ENCODE measurements at regions not wholly inside any gene's neighbourhood (a gene's known extent, or its start where the extent isn't known, plus 50 kb on each side); places are given as distances from the start of the nearest gene placed in this dataset.

DNA sequence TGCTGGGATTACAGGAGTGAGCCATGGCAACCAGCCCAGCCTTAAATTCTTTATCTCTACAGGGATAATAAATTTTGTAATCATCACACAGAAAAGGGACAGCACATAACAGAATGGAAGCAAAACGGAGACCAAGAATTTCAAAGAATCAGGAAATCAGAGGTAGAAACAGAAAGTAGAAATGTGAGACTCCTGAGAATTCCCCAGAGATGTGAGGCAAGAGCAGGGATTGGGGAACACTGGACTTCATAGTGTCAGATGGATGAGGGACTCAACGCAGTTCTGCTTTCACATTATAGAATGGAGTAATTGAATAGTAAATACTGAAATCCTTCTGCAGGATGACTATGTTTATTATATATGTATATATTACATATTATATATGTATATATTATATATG is 52.5 kb upstream of the MPP7 start:
- H3K27me3 Mint-ChIP-seq (ENCODE audit: insufficient read depth, low read depth, poor library complexity), result peaks cover 2% of the 10 kb centered on the region
- DNase-seq (ENCODE audit: low spot score) (no peak), ATAC-seq (no peak)
- Histone ChIP-seq H3K4me3 (no peak overlapping the region), H3K9me2 (ENCODE audit: insufficient read depth) (0 out of 2 replicates have a peak, but pooled peaks cover 4% of the 10 kb centered on the region), H2AFZ (no peak overlapping the region), H4K20me1 (replicated peaks; ENCODE audit: insufficient read depth) (no peaks in the 10 kb centered on the region), H3K4me1 (ENCODE audit: insufficient read depth) (no peaks in the 10 kb centered on the region), H3F3A (replicated peaks; ENCODE audit: low read depth) (no peaks in the 10 kb centered on the region), H3K79me2 (replicated peaks; ENCODE audit: insufficient read depth) (no peaks in the 10 kb centered on the region), H3K4me2 (no peak overlapping the region), H3K36me3 (ENCODE audit: insufficient read depth) (no peaks in the 10 kb centered on the region), H3K27me3 (ENCODE audit: insufficient read depth) (no peaks in the 10 kb centered on the region), H3K27ac (ENCODE audit: low read depth) (no peak overlapping the region)
- H3K36me3 Mint-ChIP-seq (ENCODE audit: low read depth), result no peaks in the 10 kb centered on the region
- no peak overlapping the region for H3K27ac Mint-ChIP-seq
- H3K4me1 Mint-ChIP-seq, result no peaks in the 10 kb centered on the region
- no peak overlapping the region for H3K4me3 Mint-ChIP-seq
- no peak for TF ChIP-seq ZNF114 (CRISPR knock-in tag; IDR thresholded peaks at IDR 0.05)
- TF ChIP-seq, protein P1, sequence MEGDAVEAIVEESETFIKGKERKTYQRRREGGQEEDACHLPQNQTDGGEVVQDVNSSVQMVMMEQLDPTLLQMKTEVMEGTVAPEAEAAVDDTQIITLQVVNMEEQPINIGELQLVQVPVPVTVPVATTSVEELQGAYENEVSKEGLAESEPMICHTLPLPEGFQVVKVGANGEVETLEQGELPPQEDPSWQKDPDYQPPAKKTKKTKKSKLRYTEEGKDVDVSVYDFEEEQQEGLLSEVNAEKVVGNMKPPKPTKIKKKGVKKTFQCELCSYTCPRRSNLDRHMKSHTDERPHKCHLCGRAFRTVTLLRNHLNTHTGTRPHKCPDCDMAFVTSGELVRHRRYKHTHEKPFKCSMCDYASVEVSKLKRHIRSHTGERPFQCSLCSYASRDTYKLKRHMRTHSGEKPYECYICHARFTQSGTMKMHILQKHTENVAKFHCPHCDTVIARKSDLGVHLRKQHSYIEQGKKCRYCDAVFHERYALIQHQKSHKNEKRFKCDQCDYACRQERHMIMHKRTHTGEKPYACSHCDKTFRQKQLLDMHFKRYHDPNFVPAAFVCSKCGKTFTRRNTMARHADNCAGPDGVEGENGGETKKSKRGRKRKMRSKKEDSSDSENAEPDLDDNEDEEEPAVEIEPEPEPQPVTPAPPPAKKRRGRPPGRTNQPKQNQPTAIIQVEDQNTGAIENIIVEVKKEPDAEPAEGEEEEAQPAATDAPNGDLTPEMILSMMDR (conservative IDR thresholded peaks at IDR 0.05; ENCODE audit: low read depth in 2 of 2), result no peak
- TF ChIP-seq, protein P2, sequence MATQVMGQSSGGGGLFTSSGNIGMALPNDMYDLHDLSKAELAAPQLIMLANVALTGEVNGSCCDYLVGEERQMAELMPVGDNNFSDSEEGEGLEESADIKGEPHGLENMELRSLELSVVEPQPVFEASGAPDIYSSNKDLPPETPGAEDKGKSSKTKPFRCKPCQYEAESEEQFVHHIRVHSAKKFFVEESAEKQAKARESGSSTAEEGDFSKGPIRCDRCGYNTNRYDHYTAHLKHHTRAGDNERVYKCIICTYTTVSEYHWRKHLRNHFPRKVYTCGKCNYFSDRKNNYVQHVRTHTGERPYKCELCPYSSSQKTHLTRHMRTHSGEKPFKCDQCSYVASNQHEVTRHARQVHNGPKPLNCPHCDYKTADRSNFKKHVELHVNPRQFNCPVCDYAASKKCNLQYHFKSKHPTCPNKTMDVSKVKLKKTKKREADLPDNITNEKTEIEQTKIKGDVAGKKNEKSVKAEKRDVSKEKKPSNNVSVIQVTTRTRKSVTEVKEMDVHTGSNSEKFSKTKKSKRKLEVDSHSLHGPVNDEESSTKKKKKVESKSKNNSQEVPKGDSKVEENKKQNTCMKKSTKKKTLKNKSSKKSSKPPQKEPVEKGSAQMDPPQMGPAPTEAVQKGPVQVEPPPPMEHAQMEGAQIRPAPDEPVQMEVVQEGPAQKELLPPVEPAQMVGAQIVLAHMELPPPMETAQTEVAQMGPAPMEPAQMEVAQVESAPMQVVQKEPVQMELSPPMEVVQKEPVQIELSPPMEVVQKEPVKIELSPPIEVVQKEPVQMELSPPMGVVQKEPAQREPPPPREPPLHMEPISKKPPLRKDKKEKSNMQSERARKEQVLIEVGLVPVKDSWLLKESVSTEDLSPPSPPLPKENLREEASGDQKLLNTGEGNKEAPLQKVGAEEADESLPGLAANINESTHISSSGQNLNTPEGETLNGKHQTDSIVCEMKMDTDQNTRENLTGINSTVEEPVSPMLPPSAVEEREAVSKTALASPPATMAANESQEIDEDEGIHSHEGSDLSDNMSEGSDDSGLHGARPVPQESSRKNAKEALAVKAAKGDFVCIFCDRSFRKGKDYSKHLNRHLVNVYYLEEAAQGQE (IDR thresholded peaks at IDR 0.05; ENCODE audit: unreplicated experiment), result no peak
- no peak for TF ChIP-seq ZNF331 (CRISPR knock-in tag; IDR thresholded peaks at IDR 0.05; ENCODE audit: low read depth)
- TF ChIP-seq CREB1 (CRISPR knock-in tag; IDR thresholded peaks at IDR 0.05; ENCODE audit: low read depth), result no peak
- no peak for TF ChIP-seq JUNB (IDR thresholded peaks at IDR 0.05; ENCODE audit: unreplicated experiment)
- TF ChIP-seq NANOG (IDR thresholded peaks at IDR 0.05; ENCODE audit: borderline replicate concordance), result no peak
- TF ChIP-seq, protein P3, sequence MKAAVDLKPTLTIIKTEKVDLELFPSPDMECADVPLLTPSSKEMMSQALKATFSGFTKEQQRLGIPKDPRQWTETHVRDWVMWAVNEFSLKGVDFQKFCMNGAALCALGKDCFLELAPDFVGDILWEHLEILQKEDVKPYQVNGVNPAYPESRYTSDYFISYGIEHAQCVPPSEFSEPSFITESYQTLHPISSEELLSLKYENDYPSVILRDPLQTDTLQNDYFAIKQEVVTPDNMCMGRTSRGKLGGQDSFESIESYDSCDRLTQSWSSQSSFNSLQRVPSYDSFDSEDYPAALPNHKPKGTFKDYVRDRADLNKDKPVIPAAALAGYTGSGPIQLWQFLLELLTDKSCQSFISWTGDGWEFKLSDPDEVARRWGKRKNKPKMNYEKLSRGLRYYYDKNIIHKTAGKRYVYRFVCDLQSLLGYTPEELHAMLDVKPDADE (IDR thresholded peaks at IDR 0.05), result no peak
- no peaks in the 10 kb centered on the region for H3K9me3 Mint-ChIP-seq

DNA sequence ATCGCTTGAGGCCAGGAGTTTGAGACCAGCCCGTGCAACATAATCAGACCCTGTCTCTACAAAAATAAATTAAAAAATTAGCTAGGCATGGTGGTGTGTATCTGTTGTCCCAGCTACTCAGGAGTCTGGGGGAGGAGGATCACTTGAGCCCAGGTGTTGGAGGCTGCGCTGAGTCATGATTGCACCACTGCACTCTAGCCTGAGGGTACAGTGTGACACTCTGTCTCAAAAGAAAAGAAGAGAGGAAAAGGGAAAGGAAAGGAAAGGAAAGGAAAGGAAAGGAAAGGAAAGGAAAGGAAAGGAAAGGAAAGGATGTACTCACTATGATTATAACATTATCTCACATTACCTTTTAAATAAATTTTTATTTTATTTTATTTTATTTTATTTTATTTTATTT is 56.5 kb upstream of the MPP7 start:
- DNase-seq (ENCODE audit: low spot score), result no peak
- H3K4me1 Mint-ChIP-seq, result no peaks in the 10 kb centered on the region
- H3K27ac Mint-ChIP-seq, result peak overlapping the region; percentile 90; the same call in 1 of the 2 replicates
- Histone ChIP-seq H3K4me3 (no peak overlapping the region), H3K27me3 (ENCODE audit: insufficient read depth) (no peaks in the 10 kb centered on the region), H3K27ac (ENCODE audit: low read depth) (no peak overlapping the region), H3K4me1 (ENCODE audit: insufficient read depth) (no peaks in the 10 kb centered on the region), H3K79me2 (replicated peaks; ENCODE audit: insufficient read depth) (no peaks in the 10 kb centered on the region), H3F3A (replicated peaks; ENCODE audit: low read depth) (no peaks in the 10 kb centered on the region), H3K4me2 (no peak overlapping the region), H3K36me3 (ENCODE audit: insufficient read depth) (no peaks in the 10 kb centered on the region), H2AFZ (no peak overlapping the region), H3K9me2 (ENCODE audit: insufficient read depth) (no peaks in the 10 kb centered on the region), H4K20me1 (replicated peaks; ENCODE audit: insufficient read depth) (no peaks in the 10 kb centered on the region)
- TF ChIP-seq, protein P1 (conservative IDR thresholded peaks at IDR 0.05; ENCODE audit: low read depth in 2 of 2), result no peak
- TF ChIP-seq, protein P2 (IDR thresholded peaks at IDR 0.05; ENCODE audit: unreplicated experiment), result no peak
- no peak for TF ChIP-seq EZH2phosphoT487 (IDR thresholded peaks at IDR 0.05; ENCODE audit: unreplicated experiment)
- no peak for TF ChIP-seq CREB1 (CRISPR knock-in tag; IDR thresholded peaks at IDR 0.05; ENCODE audit: low read depth)
- no peak for TF ChIP-seq EZH2 (IDR thresholded peaks at IDR 0.05; ENCODE audit: low read depth, unreplicated experiment)
- TF ChIP-seq, protein P3 (IDR thresholded peaks at IDR 0.05), result no peak
- no peak for TF ChIP-seq ZNF114 (CRISPR knock-in tag; IDR thresholded peaks at IDR 0.05)
- H3K27me3 Mint-ChIP-seq (ENCODE audit: insufficient read depth, low read depth, poor library complexity), result peaks cover 2% of the 10 kb centered on the region
- H3K4me3 Mint-ChIP-seq, result no peak overlapping the region
- no peak for ATAC-seq
- no peaks in the 10 kb centered on the region for H3K36me3 Mint-ChIP-seq (ENCODE audit: low read depth)
- H3K9me3 Mint-ChIP-seq, result no peaks in the 10 kb centered on the region
